ENCODE measurements at regions not wholly inside any gene's neighbourhood (a gene's known extent, or its start where the extent isn't known, plus 50 kb on each side); places are given as distances from the start of the nearest gene placed in this dataset.

DNA sequence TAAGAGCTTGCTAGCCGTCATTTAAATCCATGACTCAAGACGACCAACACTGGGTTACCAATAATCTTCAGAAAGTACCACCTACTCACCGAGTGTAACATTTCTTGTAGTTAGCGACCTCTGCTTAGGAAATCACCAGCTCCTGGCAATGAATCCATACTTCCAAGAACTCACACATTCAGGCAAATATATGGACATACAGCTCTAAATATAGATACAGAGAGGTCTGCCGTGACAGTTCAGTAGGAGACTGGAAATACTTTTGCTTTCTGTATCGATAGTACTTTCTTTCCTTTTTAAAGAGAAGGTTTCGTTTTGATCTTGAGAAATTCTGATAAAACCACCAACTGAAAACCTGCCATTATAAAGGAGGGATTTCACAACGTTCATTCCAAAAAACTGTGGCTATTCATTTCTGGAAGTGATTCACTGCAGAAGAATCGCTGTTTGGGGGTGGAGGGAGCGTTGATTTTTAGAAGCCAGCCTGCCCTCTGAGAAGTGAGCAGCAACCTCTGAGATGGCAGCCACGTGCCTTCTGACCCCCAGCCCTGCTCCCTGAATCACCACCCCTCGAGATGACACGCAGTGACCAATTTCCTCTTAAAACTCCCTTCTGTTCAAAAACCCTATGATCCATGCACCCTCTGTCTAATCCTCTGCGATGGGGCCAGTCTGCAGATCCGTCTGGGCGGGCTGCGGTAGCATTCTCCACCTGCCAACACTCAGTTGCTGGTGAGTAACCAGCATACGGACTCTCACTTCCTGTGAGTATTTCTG is 179.0 kb upstream of the KLF14 start:
- TF ChIP-seq POLR2A (IDR thresholded peaks at IDR 0.05) (peak in 1 of 2 donors; percentile 77), CTCF (IDR thresholded peaks at IDR 0.05) (no peak)
